ENCODE measurements at regions not wholly inside any gene's neighbourhood (a gene's known extent, or its start where the extent isn't known, plus 50 kb on each side); places are given as distances from the start of the nearest gene placed in this dataset.

- DNase-seq: no peak
Measured at GRCh38 chr5:52690236-52690768, 97.4 kb upstream of the ITGA1 start.

- peak; percentile 35 for DNase-seq
Measured at GRCh38 chr5:52692039-52692438, 95.7 kb upstream of the ITGA1 start.

GRCh38 chr5:52692606-52693005, 95.1 kb upstream of the ITGA1 start:
- DNase-seq: no peak

GRCh38 chr5:52693280-52693679, 94.4 kb upstream of the ITGA1 start:
- peak; percentile 9 for DNase-seq

DNA sequence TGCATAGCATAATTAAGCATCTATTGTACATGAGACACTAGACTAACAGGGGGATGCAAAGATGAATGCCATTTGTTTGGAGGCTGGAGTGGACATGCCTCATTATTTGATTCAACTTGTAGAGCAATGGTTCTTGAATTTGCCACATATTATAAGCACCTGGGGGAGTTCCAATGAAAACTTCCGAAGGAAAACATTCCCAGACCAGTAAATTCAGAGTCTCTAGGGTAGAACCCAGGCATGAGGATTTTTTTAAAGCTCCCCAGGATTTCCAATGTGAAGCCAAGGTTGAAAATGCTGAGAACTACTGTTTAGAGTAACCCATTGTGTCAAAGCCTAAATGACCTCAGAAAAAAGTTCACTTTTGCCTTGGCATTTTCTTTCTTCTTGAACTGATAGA, 93.9 kb upstream of the ITGA1 start:
- no peak for DNase-seq

DNA sequence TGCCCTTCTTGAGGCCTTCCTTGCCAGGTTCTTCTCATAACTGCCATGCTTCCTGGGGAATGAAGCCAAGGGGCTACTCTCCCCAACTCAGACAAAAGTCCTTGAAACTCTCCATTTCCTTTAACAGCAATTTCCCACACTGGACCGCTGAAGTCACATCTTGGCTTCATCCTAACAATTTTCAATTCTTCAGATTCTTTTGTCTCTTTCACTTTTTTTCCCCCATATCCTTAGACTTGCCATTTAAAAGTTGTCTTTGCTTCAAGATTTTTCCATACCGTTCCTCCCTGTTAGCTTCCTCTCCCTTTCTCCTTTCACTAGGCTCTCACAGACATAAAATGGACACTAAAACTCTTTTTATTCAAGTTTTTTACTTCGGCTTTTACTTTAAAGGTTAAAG, 93.1 kb upstream of the ITGA1 start:
- no peak for DNase-seq

DNA sequence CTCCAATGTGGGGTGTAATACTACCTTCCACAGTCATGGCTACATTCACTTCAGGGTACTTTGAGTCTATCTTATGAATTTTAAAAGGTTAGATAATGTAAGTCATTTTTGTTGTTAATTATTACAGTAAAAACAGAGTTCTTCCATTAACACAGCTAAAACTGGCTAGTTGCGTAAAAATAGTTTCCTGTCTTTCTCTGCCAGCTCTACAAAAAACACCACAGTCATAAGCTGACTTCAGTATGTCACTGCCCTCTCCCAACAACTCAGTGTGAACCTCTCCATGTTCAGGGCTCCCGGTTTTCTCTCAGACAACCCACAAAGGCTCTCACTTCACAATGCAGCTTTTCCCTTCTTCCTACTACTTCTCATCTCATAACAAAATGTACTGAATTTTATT, 84.8 kb upstream of the ITGA1 start:
- DNase-seq: no peak

DNA sequence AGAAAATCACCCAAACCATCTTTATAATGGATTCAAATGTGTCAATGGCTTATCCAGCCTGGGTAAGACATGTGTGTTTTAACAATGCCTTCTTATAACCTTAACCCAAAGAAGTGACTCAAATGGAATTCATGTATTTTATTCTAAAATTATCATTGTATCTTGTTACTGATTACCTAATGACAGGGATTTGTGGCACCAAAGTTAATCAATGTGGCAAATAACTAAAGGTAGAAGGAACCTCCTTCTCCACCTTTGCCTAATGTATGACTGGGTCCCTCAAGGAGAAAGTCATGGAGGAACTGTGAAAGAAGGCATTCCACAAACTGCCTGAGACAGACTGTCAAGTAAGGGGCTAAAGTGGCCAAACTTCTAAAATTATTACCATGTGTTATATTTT, 84.4 kb upstream of the ITGA1 start:
- DNase-seq: no peak

DNA sequence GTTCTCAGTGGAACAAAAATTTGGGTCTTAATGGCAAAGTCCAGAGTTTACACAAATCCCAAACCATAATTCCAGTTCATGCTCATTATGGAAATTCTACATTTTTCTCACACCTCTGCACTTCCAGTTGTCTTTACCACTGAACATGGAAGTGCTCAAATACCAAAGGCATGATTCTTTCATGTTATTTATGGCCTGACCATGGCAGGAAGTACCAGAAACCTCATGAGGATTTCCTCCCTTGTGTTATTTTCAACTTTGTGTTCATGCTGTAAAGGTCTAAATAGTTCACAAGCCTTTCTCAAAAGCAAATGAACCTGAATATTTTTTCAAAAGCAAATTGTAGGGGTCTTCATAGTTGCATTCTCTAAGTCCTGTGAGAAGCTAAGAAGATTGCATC, 82.0 kb upstream of the ITGA1 start:
- no peak for DNase-seq

GRCh38 chr5:52706775-52707174, 80.9 kb upstream of the ITGA1 start:
- DNase-seq: no peak

DNA sequence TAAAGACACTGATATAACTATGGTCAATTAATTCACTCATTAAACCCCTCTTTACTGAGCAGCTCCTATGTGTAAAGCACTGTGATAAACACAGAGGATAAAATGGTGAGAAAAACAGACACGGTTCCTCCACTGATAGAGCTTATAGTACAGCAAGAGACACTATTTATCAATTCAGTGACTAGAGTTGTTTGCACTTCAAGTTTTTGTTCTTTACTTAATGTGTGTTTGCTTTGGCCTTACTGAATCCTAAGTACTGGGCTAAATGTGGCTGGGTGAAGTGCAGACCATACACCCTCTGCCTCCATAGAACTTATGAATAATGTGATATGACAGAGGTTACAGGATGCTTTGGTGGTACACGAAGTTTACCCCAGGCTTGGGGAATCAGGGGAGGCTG, 80.1 kb upstream of the ITGA1 start:
- DNase-seq: no peak

DNA sequence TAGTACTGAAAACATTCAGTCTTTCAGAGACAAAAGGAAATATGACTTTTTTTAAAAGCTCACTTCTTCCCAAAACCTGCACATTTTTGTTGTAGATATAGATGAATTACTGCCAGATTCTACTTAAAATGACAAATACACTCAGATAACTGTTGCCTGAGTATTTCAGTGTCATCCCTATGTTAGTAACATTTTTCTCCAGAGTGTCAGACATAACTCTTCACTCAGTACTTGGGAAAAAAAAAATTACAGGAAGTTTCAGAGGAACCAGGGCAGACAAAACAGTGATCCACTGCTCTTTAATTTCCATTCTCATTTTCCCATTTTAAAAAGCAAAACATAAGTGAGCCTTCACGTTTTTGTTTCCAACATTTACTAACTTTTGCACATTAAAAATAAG, 79.3 kb upstream of the ITGA1 start:
- DNase-seq: no peak

DNA sequence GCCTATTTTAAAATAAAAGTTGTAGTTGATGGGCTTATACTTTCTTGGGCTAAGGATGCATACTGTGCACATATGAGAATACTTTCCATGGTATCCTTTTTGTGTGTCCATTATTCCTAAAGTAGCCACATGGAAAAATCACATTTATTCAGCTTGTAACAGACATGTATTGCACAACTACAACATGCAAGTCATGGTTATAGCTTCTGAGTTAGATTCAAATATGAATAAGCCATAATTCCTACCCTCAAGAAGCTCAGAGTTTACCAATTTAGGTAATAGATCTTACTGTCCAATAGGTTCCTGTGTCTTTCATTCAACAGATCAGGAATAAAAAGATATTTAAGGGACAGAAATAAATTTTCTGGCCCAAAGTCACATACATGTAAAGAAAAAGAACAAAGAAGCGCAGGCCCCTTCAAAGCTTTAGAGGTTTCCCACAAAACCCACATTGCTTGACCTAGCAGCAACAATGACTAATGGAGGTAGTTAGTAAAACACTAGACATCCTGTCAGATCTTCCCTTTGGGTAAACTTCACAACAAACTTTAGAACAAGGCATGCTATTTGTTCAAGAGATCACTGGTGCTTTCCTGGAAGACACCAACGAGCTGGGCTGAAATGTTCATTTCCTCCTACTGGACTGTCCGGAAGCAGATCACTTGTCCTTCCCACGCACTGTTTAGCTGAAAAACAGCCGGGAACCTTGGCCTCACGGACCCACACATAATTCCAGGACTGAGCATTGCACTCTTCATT, 78.4 kb upstream of the ITGA1 start:
- no peak for DNase-seq

DNA sequence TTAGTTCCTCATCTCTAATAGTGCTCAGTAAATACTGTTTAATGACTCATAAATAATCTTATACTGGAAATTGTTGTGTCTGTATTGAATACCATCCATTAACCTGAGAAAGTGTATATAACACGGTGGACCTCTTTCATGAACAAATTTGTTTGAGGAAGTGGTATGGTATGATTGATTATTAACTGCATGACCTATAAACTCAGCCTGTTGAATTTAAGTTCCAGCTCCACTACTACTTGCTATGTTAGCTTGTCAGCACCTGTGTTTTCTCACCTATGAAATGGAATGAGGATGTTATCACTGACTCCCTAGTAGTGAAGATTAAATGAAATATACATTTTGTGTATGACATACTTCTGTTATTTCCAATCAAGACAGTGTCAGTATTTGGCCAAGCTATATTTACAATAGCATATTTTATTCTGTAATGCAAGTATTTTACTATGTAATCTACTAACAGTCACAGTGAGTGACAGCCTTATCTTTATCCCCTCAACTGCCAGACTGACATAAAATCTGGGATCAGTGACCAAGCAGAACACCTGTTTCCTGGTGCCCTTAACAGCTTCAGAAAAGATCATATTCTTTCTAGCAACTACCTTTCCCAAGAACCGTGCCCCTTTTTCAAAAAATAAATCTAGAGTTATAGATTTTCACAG, 77.3 kb upstream of the ITGA1 start:
- no peak for DNase-seq

DNA sequence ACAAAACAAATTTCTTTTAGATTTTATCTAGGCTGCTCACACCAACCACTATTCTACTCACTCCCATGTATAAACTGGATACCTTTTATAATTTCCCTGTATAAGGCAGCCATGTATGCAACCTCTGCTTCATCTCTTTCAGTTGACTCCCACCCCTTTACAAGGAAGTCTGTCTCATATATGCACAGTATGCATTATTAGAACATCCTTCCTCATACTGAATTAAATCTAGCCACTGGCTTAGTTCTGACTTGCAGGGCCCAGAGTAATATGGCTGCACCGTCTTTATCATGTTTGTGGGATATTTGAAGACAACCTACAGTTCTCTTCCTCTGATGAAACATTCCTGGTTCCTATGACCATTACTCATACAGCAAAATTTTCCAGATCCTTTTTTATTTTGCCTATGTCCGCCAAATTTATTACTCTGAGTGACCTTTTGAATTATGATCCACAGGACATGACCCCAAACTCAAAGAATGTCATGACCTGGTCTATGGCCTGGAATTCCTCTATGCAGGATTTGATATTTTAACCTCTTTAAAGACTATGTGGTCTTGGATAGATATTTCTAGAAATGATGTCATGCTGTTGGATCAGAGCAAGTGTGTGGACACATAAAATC, 76.6 kb upstream of the ITGA1 start:
- DNase-seq: no peak

DNA sequence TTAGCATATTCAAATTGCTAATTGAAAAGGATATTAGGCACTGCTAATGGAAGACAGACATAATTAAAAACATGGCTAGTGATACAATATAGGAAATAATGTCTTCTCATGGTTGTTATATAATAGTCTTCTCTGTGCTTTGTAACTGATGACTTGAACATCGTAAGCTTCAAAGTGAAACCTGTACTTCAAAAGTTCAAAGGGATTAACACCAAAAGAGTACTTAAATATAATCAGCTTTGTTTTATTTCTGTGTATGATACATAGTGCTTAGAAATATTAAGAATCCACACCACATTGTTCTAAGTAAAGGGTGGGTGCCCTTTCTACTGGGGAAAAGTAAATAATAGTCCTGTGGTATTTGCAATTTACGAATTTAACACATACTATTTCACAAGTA, 75.4 kb upstream of the ITGA1 start:
- no peak for DNase-seq

DNA sequence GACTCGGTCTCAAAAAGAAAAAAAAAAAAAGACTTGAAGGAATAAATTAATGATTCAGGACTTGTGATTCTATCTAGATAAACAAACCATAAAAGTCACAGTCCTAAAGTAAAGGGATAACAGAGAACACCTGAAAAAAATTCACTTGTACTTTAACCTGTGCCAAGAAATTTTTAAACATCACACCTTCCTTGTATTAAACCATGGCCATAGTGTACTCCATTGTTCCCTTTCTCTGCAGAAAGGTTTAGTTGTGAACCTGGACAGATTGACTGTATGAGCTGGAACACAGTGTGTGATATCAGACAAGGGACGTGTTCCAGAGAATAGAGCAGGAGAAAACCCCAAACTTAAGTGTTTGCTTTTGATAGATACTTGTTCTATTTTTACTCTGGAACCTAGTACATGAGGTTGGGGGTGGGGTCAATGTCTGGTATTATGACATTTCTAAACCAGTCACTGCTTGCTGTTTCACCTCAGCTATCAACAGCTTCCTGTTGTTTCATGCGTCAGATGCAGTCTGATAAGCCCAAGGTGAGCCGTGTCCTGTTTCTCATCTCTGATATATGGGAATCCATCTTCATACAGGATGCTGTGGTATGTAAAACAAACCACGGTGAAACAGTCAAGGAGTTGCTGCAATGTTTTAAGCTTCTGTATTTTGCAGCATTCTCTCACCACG, 62.5 kb upstream of the ITGA1 start:
- DNase-seq: no peak

- no peak for DNase-seq
Measured at GRCh38 chr5:52725808-52726207, 61.9 kb upstream of the ITGA1 start.

DNA sequence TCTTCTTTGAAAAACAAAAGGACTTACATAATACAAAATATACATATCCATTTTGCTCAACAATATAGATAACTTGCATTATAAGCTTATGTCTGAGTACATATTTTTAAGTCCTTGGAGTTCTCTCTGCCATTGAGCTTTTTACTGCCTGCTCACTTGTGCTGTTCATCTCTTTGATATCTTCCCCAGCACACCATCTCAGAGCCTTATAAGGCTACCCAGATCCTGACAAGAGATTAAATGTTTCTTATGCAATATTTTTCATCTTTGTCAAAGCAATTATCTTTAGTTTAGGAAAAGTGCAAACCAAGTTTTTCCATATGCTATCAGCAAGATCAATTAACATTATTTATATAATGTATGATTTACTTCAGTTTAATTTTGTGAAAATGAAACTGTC, 60.7 kb upstream of the ITGA1 start:
- DNase-seq: no peak

DNA sequence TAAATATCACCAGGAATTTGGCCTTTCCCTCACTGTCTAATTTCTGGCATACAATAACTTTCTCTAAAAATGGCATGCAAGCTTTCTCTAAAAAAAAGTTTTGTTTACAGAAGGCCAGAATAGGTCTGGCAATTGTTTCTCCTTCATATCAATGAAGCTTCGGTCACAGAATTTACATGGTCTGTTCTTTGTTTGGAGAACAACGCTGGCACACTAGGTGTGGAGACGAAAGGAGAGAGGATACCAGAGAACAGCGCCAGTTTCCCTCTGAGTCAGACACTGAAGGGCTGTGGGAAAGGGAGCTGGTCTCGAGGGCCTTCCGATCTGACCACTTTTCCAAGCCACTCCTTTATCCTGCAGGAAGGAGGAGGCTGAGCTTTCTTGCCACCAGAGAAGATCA, 60.1 kb upstream of the ITGA1 start:
- DNase-seq: peak; percentile 7

DNA sequence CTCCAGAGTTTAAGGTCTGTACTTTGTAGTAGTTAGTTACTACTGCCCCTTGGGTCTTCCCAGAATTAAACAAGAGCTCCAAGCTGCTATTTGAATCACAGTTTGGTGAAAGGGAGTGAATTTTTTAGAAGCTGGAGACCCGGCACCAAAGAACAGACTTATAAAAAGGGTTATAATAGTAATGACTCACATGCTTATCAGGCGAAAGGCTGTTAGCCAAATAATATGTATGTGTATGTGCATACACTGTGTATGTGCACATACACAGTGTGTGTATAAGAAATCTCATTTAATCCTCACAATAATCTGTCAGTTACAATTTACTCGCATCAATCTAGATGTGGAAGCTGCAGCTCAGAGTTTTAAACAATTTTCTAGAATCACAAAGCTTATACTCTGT, 59.5 kb upstream of the ITGA1 start:
- no peak for DNase-seq

DNA sequence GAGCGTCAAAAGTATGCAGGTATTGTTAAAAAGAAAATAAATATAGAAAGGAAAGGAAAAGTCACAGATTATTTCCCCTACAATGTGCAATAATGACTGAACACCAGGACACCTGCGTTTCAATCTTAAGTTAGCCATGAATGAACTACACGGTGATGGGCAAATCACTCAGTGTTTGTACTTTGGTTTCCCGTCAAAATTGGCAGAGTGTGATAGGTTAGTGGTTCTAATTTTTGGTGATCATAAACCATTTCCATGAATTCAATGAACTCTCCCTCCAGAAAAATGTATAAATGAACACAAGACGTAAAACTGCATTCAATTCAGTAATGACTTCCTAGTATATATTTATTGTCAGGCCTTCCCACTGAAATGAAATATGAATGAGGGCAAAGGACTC, 59.0 kb upstream of the ITGA1 start:
- DNase-seq: no peak

- DNase-seq: no peak
Measured at GRCh38 chr5:52731274-52732027, 56.3 kb upstream of the ITGA1 start.
